Adipocyte (in vitro differentiated cells): ENCODE measurements at regions not wholly inside any gene's neighbourhood (a gene's known extent, or its start where the extent isn't known, plus 50 kb on each side); places are given as distances from the start of the nearest gene placed in this dataset.

Experiments
- DNase-seq: peaks from one replicate; pipeline ENCODE4 v3.0.0-alpha.2; 2015; ENCODE audit warnings: low read depth
- H3K27me3 ChIP-seq: replicated peaks from 2 replicates; pipeline ENCODE4 v1.7.0; 2013; ENCODE audit warnings: mild to moderate bottlenecking, low read length, moderate library complexity; ENCODE audit not compliant: control insufficient read depth, insufficient read depth
- H3K36me3 ChIP-seq: 2 replicates; pipeline ENCODE4 v1.7.0; 2013; ENCODE audit warnings: low read length, mild to moderate bottlenecking, moderate library complexity; ENCODE audit not compliant: control insufficient read depth, insufficient read depth, severe bottlenecking
- H3K4me1 ChIP-seq: 2 replicates; pipeline ENCODE4 v1.7.0; 2013; ENCODE audit warnings: mild to moderate bottlenecking, low read length, moderate library complexity; ENCODE audit not compliant: control insufficient read depth, insufficient read depth
- H3K4me3 ChIP-seq: 2 replicates; pipeline ENCODE4 v1.7.0; 2013; ENCODE audit warnings: mild to moderate bottlenecking, low read length, moderate library complexity
- H3K9ac ChIP-seq: 2 replicates; pipeline ENCODE4 v1.7.0; 2013; ENCODE audit warnings: mild to moderate bottlenecking, low read length, moderate library complexity
- H3K9me3 ChIP-seq: 2 replicates; pipeline ENCODE4 v1.7.0; 2013; ENCODE audit warnings: mild to moderate bottlenecking, low read length, moderate library complexity; ENCODE audit not compliant: control insufficient read depth

DNA sequence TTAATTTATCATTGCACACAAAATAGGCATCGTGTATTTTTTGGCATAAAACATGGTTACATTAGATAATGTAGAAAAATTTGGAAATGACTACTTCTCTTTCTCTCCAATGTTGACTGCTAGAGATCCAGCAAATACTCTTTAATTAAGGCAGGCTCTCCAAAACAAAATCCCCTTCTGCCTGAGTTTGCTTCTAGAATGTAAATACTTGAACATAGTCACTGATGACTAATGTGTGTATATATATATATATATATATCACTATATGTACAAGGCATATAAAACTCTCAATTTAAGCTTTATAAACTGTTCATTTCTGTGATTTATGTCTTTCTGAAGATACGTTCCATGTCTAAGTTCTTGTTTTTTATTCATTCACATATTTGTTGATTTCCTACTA lies 67.2 kb upstream of the CAMK2D start:
- Histone ChIP-seq H3K4me3 (no peak overlapping the region), H3K9ac (no peak overlapping the region), H3K9me3 (no peaks in the 10 kb centered on the region), H3K27me3 (no peaks in the 10 kb centered on the region), H3K36me3 (no peaks in the 10 kb centered on the region), H3K4me1 (peaks cover 15% of the 10 kb centered on the region)
- no peak for DNase-seq

DNA sequence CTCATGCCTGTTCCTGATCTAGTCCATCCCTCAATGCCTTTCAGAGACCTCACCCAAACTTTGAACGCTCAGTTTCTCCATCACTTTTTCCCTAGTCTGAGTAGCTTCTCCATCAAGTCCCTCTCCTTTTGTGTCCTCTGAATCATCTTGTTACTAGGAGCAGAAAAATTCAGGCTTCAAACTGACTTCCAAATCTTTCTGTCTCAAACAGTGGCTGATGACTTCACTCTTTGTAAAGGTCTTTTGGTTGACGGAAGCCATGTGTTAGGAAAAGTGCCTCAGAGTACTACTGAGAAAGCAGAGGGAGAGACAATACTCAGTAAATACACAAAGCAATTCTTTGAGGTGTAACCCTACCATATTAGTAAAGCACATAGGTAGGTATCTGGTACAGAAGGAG lies 65.7 kb upstream of the CAMK2D start:
- no peaks in the 10 kb centered on the region for H3K36me3 ChIP-seq
- peak; percentile 27 for DNase-seq
- H3K4me1 ChIP-seq = peaks cover 28% of the 10 kb centered on the region

DNA sequence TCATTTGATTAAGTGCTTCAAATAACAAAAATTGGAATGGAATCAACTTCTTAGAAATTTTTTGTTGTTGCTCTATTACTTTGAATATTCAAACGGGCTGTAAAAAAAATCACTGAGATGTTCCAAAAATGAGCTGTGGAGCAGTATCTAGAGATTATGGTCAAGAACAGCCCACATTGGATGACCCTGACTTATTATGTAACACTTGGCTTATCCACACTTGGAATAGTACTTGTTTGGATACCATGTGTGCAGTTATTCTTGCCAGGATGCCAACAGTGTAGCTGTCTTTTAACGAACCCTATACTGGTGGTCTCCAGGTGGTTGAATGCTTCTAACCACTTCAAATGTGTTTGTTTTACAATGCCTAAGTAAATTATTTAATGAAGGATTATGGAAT lies 64.9 kb upstream of the CAMK2D start:
- no peaks in the 10 kb centered on the region for H3K36me3 ChIP-seq
- DNase-seq = no peak
- H3K4me1 ChIP-seq = peaks cover 35% of the 10 kb centered on the region
- H3K9me3 ChIP-seq = no peaks in the 10 kb centered on the region
- no peak overlapping the region for H3K4me3 ChIP-seq
- no peak overlapping the region for H3K9ac ChIP-seq
- no peaks in the 10 kb centered on the region for H3K27me3 ChIP-seq

More for the DNA sequence above, 65.7 kb upstream of the CAMK2D start:
- H3K4me3 ChIP-seq = no peak overlapping the region
- no peak overlapping the region for H3K9ac ChIP-seq
- no peaks in the 10 kb centered on the region for H3K27me3 ChIP-seq
- H3K9me3 ChIP-seq = no peaks in the 10 kb centered on the region

GRCh38 chr4:113825272-113825671 lies 63.7 kb upstream of the CAMK2D start:
- no peak for DNase-seq
- Histone ChIP-seq H3K9ac (no peak overlapping the region), H3K9me3 (no peaks in the 10 kb centered on the region), H3K36me3 (no peaks in the 10 kb centered on the region), H3K4me3 (no peak overlapping the region), H3K27me3 (no peaks in the 10 kb centered on the region), H3K4me1 (peaks cover 39% of the 10 kb centered on the region)

GRCh38 chr4:113824396-113824795 lies 62.9 kb upstream of the CAMK2D start:
- Histone ChIP-seq H3K4me1 (peaks cover 42% of the 10 kb centered on the region), H3K4me3 (no peak overlapping the region), H3K36me3 (no peaks in the 10 kb centered on the region), H3K9ac (no peak overlapping the region), H3K27me3 (no peaks in the 10 kb centered on the region), H3K9me3 (no peaks in the 10 kb centered on the region)
- DNase-seq = no peak

DNA sequence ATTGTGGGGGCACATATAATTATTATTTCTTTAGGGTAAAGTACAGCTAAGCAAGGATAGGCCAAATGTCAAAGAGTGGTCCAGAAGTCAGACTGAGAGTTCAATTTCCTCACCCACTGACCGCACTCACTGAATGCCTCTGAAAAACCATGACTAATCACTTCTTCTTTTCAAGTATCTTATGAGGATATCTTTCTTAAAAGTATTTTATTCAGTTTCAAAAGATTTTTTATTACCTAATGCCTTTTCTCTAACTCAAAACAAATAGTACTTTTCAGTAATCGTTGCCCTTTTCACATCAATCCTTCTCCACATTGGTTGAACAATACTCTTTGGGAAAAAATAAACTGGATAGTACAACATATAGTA lies 61.7 kb upstream of the CAMK2D start:
- H3K36me3 ChIP-seq = no peaks in the 10 kb centered on the region
- no peaks in the 10 kb centered on the region for H3K27me3 ChIP-seq
- H3K4me1 ChIP-seq = peaks cover 42% of the 10 kb centered on the region
- H3K9me3 ChIP-seq = no peaks in the 10 kb centered on the region
- H3K4me3 ChIP-seq = no peak overlapping the region
- no peak overlapping the region for H3K9ac ChIP-seq
- peak; percentile 39 for DNase-seq

GRCh38 chr4:113822555-113823290 lies 61.2 kb upstream of the CAMK2D start:
- Histone ChIP-seq H3K27me3 (no peaks in the 10 kb centered on the region), H3K4me3 (no peak overlapping the region), H3K9ac (no peak overlapping the region), H3K9me3 (no peaks in the 10 kb centered on the region), H3K36me3 (no peaks in the 10 kb centered on the region), H3K4me1 (peaks cover 42% of the 10 kb centered on the region)
- DNase-seq = no peak

DNA sequence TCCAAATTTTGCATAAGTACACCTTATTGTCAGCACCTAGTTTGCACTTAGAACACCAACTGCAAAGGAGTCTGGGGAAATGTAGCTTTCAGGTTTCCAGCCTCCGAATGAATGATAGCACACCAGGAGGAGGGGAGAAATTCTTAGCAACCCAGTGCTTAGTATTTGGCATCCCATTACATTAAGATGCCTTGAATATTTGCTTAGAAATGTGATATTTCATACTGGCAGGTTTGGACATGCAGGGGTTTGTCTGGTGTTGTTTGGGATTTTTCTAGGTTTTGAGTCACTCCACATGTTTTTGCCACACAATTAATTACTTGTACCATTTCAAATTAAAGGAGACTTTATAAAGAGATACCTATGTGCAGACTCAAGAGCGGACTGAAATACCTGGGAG lies 60.3 kb upstream of the CAMK2D start:
- Histone ChIP-seq H3K27me3 (no peaks in the 10 kb centered on the region), H3K4me3 (no peak overlapping the region), H3K9me3 (no peaks in the 10 kb centered on the region), H3K36me3 (no peaks in the 10 kb centered on the region), H3K9ac (no peak overlapping the region), H3K4me1 (peaks cover 41% of the 10 kb centered on the region)
- peak; percentile 23 for DNase-seq

- Histone ChIP-seq H3K36me3 (no peaks in the 10 kb centered on the region), H3K9ac (no peak overlapping the region), H3K9me3 (no peaks in the 10 kb centered on the region), H3K27me3 (no peaks in the 10 kb centered on the region), H3K4me1 (peaks cover 28% of the 10 kb centered on the region), H3K4me3 (no peak overlapping the region)
- no peak for DNase-seq
Measured at GRCh38 chr4:113820108-113820507, 58.6 kb upstream of the CAMK2D start.

DNA sequence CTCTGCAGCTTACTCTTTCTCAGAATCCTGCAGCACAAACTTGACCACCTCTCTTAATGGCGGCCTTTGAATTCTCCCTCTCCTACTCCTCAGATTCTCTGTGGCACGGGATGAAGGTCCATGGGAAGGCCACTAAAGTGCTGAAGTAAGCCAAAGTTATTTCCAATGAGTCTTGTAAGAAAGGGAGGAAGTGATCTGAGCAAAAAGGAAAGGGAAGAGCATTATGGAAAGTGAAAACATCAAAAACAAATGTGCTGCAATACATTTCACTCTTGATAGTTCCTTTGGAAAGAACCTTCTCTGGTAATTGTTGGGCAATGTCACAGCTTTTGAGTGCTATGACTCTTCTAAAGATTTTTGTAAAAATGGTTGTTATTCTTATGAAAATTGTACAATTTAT lies 54.3 kb upstream of the CAMK2D start:
- Histone ChIP-seq H3K36me3 (no peaks in the 10 kb centered on the region), H3K9ac (no peak overlapping the region), H3K9me3 (no peaks in the 10 kb centered on the region), H3K4me3 (no peak overlapping the region), H3K4me1 (peaks cover 16% of the 10 kb centered on the region), H3K27me3 (no peaks in the 10 kb centered on the region)
- no peak for DNase-seq

DNA sequence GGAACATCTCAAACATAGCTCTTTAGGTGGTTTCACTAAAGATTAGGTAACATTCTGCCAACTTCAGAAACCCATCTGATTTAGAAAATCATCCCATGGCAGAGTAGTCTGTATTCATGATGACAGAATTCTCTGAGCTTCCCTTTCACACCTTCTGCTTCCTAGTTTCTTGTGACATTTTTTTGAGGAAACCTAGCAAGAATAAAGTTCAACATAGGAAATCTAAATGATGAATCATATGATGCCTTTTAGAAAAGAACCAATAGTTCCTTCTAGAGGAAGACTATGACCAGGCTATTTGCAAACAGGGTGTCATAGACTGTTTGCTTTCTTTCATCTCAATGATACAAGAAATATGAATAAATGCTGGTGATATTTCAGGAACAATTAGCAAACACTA lies 49.8 kb upstream of the CAMK2D start:
- H3K9me3 ChIP-seq = no peaks in the 10 kb centered on the region
- H3K27me3 ChIP-seq = no peaks in the 10 kb centered on the region
- no peak overlapping the region for H3K9ac ChIP-seq
- peaks cover 9% of the 10 kb centered on the region for H3K4me1 ChIP-seq
- no peak for DNase-seq
- H3K4me3 ChIP-seq = no peak overlapping the region
- H3K36me3 ChIP-seq = no peaks in the 10 kb centered on the region
